Activated B cell treated with CpG ODN at 0.5 μM for 24 hours (primary cell): ENCODE measurements at regions not wholly inside any gene's neighbourhood (a gene's known extent, or its start where the extent isn't known, plus 50 kb on each side); places are given as distances from the start of the nearest gene placed in this dataset.

Source experiments
- ATAC-seq: fragments of 200-7000 bp; cut with Tn5 transposase; one replicate; pipeline ENCODE4 v1.10.0; 2021; ENCODE audit warnings: low read depth, mild to moderate bottlenecking, moderate library complexity
- CTCF ChIA-PET: fragments of 350-600 bp; sonication (Branson Sonifier 250); formaldehyde crosslinking; loops from one replicate; lab custom pipeline; 2021; ENCODE audit warnings: antibody characterized with exemption; lab: Charles Lee
- POLR2A ChIA-PET: fragments of 350-600 bp; sonication (Branson Sonifier 250); formaldehyde crosslinking; loops from one replicate; lab custom pipeline; 2021; ENCODE audit warnings: antibody characterized with exemption; lab: Charles Lee
- DNase-seq: peaks from one replicate; pipeline ENCODE4 v3.0.0; 2022
- H3K27ac Mint-ChIP-seq: one replicate; pipeline ENCODE4 v1.8.0; 2020; ENCODE audit warnings: mixed read lengths
- H3K27me3 Mint-ChIP-seq: one replicate; pipeline ENCODE4 v1.8.0; 2021; ENCODE audit warnings: mixed read lengths
- H3K36me3 Mint-ChIP-seq: one replicate; pipeline ENCODE4 v1.8.0; 2021; ENCODE audit warnings: low read depth, mixed read lengths
- H3K4me1 Mint-ChIP-seq: one replicate; pipeline ENCODE4 v1.8.0; 2021; ENCODE audit warnings: mixed read lengths
- H3K4me3 Mint-ChIP-seq: one replicate; pipeline ENCODE4 v1.8.0; 2020; ENCODE audit warnings: mild to moderate bottlenecking, mixed read lengths
- H3K9me3 Mint-ChIP-seq: one replicate; pipeline ENCODE4 v1.8.0; 2020; ENCODE audit warnings: mixed read lengths
- intact Hi-C: fragments of 100-400 bp; cut with micrococcal nuclease; formaldehyde crosslinking; loops from one replicate; pipeline ENCODE4 v1.15.1; 2024
- TF ChIP-seq, protein P1 (sequence below): fragments of 200-600 bp; IDR thresholded peaks from one replicate; pipeline ENCODE4 v1.8.0; 2022; ENCODE audit warnings: antibody characterized with exemption, mild to moderate bottlenecking

DNA sequence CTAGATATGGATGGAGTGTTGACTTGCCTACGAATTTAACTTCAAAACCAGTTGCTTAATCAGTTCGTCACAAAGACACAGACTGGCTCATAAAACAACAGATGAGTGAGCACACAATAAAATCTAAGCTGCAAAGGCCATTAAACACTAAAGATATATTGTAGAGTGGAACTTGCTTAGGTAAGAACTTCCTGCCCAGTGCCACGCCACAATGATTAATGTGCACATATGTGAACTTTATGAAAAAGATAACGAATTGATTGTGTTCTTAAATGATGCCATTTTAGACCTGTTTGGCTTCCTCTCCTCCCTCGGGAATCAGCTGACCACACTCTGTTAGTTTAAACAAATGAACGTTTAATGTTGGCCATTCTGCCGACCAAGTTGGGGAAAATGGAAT is 2031.3 kb upstream of the CELF4 start:
- Mint-ChIP-seq H3K4me3 (no peak overlapping the region), H3K9me3 (peaks cover 1% of the 10 kb centered on the region), H3K36me3 (no peaks in the 10 kb centered on the region), H3K4me1 (no peaks in the 10 kb centered on the region), H3K27me3 (no peaks in the 10 kb centered on the region), H3K27ac (no peak overlapping the region)
- CTCF ChIA-PET: no interaction called here
- TF ChIP-seq, protein P1, sequence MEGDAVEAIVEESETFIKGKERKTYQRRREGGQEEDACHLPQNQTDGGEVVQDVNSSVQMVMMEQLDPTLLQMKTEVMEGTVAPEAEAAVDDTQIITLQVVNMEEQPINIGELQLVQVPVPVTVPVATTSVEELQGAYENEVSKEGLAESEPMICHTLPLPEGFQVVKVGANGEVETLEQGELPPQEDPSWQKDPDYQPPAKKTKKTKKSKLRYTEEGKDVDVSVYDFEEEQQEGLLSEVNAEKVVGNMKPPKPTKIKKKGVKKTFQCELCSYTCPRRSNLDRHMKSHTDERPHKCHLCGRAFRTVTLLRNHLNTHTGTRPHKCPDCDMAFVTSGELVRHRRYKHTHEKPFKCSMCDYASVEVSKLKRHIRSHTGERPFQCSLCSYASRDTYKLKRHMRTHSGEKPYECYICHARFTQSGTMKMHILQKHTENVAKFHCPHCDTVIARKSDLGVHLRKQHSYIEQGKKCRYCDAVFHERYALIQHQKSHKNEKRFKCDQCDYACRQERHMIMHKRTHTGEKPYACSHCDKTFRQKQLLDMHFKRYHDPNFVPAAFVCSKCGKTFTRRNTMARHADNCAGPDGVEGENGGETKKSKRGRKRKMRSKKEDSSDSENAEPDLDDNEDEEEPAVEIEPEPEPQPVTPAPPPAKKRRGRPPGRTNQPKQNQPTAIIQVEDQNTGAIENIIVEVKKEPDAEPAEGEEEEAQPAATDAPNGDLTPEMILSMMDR: no peak
- intact Hi-C loops: no loop called here
- no peak for DNase-seq
- no peak for ATAC-seq
- POLR2A ChIA-PET: no interaction called here

DNA sequence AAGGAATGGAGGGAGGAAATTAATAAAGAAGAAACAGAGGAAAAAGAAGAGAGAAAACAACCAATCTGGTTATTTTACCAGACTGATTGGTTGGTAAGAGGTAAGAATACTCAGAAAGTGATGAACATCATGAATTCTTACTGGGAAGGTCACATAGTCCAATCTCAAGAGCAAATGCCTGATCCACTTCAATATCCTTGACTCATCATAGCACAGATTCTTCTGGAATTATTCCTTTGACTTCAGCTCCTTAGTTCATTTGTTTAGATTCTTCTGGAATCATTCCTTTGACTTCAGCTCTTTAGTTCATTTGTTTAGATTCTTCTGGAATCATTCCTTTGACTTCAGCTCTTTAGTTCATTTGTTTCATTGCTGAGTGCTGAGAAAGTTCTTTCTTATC is 2030.6 kb upstream of the CELF4 start:
- Mint-ChIP-seq H3K36me3 (no peaks in the 10 kb centered on the region), H3K27ac (no peak overlapping the region), H3K27me3 (no peaks in the 10 kb centered on the region), H3K4me1 (no peaks in the 10 kb centered on the region), H3K4me3 (no peak overlapping the region), H3K9me3 (peaks cover 1% of the 10 kb centered on the region)
- CTCF ChIA-PET: interaction anchor here (0.7 kb wide), 1 partner anchor 410 kb away, joined by 3 read pairs; no protein-coding TSS in a partner anchor
- ATAC-seq (no peak), DNase-seq (no peak)
- POLR2A ChIA-PET: no interaction called here
- intact Hi-C loops: no loop called here
- TF ChIP-seq, protein P1: no peak

DNA sequence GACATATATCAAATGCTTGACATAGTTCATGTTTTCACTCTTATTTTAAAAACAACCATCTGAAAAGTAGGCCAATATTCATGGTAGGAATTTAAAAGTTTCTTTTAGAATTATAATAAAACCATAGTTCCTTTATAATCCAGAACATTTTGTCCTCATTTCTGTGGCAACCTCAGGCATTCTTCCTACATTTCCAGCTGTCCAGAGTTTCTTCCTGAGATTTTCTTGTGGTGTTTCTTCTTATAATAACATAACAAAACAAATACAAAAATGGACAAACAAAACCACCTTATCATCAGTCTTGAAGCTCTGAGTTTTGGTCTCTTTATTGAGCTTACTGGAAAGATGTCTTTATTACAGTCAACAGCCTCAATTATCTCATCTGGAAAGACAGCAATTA is 2028.6 kb upstream of the CELF4 start:
- ATAC-seq (no peak), DNase-seq (no peak)
- Mint-ChIP-seq H3K27ac (no peak overlapping the region), H3K4me3 (no peak overlapping the region), H3K4me1 (no peaks in the 10 kb centered on the region), H3K27me3 (no peaks in the 10 kb centered on the region), H3K36me3 (no peaks in the 10 kb centered on the region), H3K9me3 (peaks cover 4% of the 10 kb centered on the region)
- intact Hi-C loops: no loop called here
- CTCF ChIA-PET: no interaction called here
- TF ChIP-seq, protein P1: no peak
- POLR2A ChIA-PET: no interaction called here

DNA sequence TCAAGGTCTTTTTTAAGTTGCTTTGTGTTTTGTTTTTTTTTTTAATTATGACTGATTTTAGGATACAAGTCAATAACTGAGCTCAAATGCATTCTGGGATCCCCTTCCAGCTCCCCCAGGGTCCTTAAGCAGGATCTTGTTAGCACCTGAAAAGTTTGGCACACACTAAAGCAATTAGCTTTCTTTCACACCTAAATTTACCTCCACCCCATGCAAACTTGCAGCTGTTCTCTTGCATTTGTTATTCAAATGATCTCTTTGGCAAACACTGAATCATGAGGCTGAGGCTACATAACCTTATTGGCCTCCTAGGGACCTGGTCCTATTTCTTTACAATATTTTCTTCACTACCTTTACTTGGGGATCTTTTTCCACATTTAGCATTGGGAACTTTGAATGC is 2026.1 kb upstream of the CELF4 start:
- DNase-seq: no peak
- Mint-ChIP-seq H3K27ac (no peak overlapping the region), H3K36me3 (no peaks in the 10 kb centered on the region), H3K4me3 (no peak overlapping the region), H3K9me3 (peaks cover 4% of the 10 kb centered on the region), H3K4me1 (no peaks in the 10 kb centered on the region), H3K27me3 (no peaks in the 10 kb centered on the region)
- intact Hi-C loops: no loop called here
- no peak for ATAC-seq
- POLR2A ChIA-PET: no interaction called here
- CTCF ChIA-PET: no interaction called here
- TF ChIP-seq, protein P1: no peak

DNA sequence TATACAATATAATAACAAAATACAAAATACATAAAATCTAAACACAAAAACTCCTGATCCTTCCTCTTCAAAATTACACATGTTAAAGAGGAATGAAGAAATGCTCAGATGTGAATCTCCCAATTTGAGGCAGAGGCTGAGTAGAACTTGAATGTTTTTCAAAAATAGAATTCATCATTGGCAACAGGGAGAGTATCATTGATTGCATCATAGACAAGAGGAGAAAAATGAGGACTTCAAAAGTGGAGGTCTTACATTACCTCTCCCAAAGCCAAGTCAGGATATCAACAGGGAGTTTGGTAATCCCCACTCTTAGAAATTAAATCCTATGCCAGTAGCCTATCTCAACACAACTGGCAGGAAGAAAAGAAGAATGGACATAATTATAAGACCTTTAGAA is 2023.9 kb upstream of the CELF4 start:
- Mint-ChIP-seq H3K36me3 (no peaks in the 10 kb centered on the region), H3K4me3 (no peak overlapping the region), H3K4me1 (no peaks in the 10 kb centered on the region), H3K27ac (no peak overlapping the region), H3K9me3 (peaks cover 3% of the 10 kb centered on the region), H3K27me3 (no peaks in the 10 kb centered on the region)
- TF ChIP-seq, protein P1: no peak
- ATAC-seq: no peak
- ChIA-PET CTCF (no interaction called here), POLR2A (no interaction called here)
- intact Hi-C loops: no loop called here
- no peak for DNase-seq
